ENCODE measurements at regions not wholly inside any gene's neighbourhood (a gene's known extent, or its start where the extent isn't known, plus 50 kb on each side); places are given as distances from the start of the nearest gene placed in this dataset.

DNA sequence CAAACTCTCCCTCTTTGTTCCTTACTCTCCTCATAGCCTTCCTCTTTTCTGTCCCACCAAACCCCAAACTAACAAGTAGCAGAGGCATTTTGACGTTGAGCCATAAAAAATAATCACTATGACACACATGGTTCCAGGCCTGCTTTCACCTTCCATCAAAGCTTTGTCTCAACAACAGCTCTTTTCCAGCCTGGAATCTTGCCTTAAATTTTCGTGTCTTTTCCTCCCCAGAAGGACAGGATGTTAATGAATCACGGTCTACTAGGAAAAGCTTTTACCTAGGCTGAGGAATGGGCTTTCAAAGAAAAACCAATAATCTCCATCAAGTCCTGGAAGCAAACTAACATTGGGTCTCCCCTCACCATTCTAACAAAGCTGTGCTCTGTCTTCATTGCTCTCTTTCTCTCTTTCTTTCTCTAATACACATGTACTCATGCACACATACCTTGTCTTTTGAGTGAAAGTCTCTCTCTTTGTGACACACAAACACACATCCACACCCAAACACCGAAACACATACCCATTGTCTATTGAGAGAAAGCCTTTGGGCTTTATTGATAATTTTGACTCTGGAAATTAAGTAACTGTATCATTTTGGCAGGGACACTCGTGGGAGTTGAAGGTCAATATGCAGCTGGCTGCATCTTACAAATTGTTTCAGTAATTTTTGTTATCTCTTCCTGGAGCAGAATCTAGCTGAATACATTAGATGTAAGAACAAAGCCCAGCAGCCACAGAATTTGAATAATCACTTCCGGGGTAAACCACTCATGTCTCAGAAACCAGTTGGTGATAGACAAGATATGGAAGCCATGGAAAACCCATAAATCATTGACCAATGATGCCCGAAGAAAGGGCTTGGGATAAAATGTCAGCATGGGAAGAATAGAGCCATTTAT lies 107.4 kb upstream of the SLC4A7 start:
- H4K20me1 ChIP-seq (ENCODE audit: insufficient read depth, low read length), result no peaks in the 10 kb centered on the region
- H3K79me2 ChIP-seq (ENCODE audit: insufficient read depth, low read length), result no peaks in the 10 kb centered on the region
- H3K9ac ChIP-seq (ENCODE audit: insufficient read depth, low read depth, low read length), result no peak overlapping the region
- no peak overlapping the region for H3K27ac ChIP-seq (ENCODE audit: extremely low read length, insufficient read depth, low read length)
- H3K9me3 ChIP-seq (ENCODE audit: low read length), result no peaks in the 10 kb centered on the region
- DNase-seq (ENCODE audit: low spot score), result no peak
- H3K4me1 ChIP-seq (ENCODE audit: insufficient read depth, low read length), result peaks cover 21% of the 10 kb centered on the region
- no peaks in the 10 kb centered on the region for H3K36me3 ChIP-seq (replicated peaks in 1 of 2; ENCODE audit: control insufficient read depth in 1 of 2, insufficient read depth in 2 of 2, low read length in 2 of 2)
- no peaks in the 10 kb centered on the region for H3K27me3 ChIP-seq (ENCODE audit: control insufficient read depth in 1 of 2, insufficient read depth in 2 of 2, low read length in 2 of 2)
- 26% methylated on average over 7 of the region's 7 CpGs for WGBS (ENCODE audit: low lambda C conversion rate)
- ChIA-PET POLR2A (interaction anchor here (1.2 kb wide), 2 partner anchors 41 to 107 kb away, joined by 3 read pairs; partner anchors contain the start of gene SLC4A7), CTCF (ENCODE audit: low intra/inter-chr PET ratio, low total read pairs) (no interaction called here)
- intact Hi-C loops (cut with micrococcal nuclease; ENCODE audit: unreplicated experiment) (no loop called here), in situ Hi-C loops (cut with HindIII; ENCODE audit: extremely low pct_ligation_motif_present, low pct_unique_long_range_greater_than_20kb) (no loop called here)
- peak overlapping the region; percentile 48 for H3K4me2 ChIP-seq (ENCODE audit: low read depth, low read length)
- TF ChIP-seq BCL6 (CRISPR knock-in tag; IDR thresholded peaks at IDR 0.05) (peak; percentile 75), TARDBP (CRISPR knock-in tag; IDR thresholded peaks at IDR 0.05) (no peak)
- ATAC-seq, result no peak
- FAIRE-seq, result no peak
- peak overlapping the region; percentile 30 for H2AFZ ChIP-seq (ENCODE audit: low read length)
- BruUV-seq (replicated peaks), result no TSS peak
- peak overlapping the region in 1 of 3 experiments; percentile 9; a peak in 1 of 6 replicates for H3K4me3 ChIP-seq (replicated peaks in 1 of 3; ENCODE audit: insufficient read depth in 1 of 3, low read depth in 2 of 3, low read length in 3 of 3)

DNA sequence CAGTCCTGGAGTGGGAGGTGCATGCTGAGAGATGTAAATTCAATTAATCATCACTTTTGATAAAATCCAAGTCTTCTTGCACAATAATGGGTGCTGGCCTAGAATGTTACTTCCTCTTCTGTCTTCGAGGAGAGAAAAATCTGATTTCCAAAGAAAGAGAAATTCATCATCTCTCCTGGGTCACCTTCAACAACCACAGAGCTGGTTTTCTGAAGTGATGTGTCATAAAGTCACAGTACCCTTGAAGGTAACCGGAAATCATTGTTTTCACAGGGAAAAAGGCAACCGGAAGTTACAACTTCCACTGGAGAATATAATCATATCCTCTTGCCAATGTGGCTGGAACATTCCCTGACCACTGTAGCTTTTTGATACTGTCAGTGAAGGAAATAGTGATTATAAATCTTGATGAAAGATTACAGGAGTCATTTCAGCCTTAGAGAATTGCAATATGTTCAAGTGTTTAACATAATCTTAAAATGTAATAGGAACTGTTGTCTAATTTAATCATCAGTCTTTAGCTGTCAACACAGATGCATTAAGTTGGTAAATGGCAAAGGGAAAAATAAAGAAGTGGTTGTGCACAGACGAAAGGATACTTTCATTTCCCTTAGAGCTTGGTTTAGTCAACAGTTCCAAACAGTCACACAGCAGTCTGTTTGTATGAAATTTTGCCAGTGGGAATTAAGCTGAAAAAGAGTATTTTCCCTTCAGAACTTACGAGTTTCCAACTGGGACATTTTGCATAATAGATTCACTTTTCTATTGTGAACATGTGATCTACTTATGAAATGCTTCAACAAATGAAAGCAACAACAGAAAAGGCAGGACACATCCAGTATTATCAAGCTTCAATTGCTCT lies 106.5 kb upstream of the SLC4A7 start:
- no TSS peak for BruUV-seq (replicated peaks)
- Histone ChIP-seq H4K20me1 (ENCODE audit: insufficient read depth, low read length) (no peaks in the 10 kb centered on the region), H3K9me3 (ENCODE audit: low read length) (no peaks in the 10 kb centered on the region), H3K27me3 (ENCODE audit: control insufficient read depth in 1 of 2, insufficient read depth in 2 of 2, low read length in 2 of 2) (no peaks in the 10 kb centered on the region), H3K27ac (ENCODE audit: extremely low read length, insufficient read depth, low read length) (no peak overlapping the region), H2AFZ (ENCODE audit: low read length) (peak overlapping the region; percentile 30), H3K36me3 (replicated peaks in 1 of 2; ENCODE audit: control insufficient read depth in 1 of 2, insufficient read depth in 2 of 2, low read length in 2 of 2) (no peaks in the 10 kb centered on the region), H3K9ac (ENCODE audit: insufficient read depth, low read depth, low read length) (no peak overlapping the region), H3K4me1 (ENCODE audit: insufficient read depth, low read length) (peaks cover 23% of the 10 kb centered on the region), H3K79me2 (ENCODE audit: insufficient read depth, low read length) (no peaks in the 10 kb centered on the region), H3K4me3 (replicated peaks in 1 of 3; ENCODE audit: insufficient read depth in 1 of 3, low read depth in 2 of 3, low read length in 3 of 3) (peak overlapping the region in 1 of 3 experiments; percentile 9; a peak in 1 of 6 replicates), H3K4me2 (ENCODE audit: low read depth, low read length) (peak overlapping the region; percentile 48)
- DNase-seq (ENCODE audit: low spot score) (no peak), FAIRE-seq (no peak), ATAC-seq (no peak)
- in situ Hi-C loops (cut with HindIII; ENCODE audit: extremely low pct_ligation_motif_present, low pct_unique_long_range_greater_than_20kb) (no loop called here), intact Hi-C loops (cut with micrococcal nuclease; ENCODE audit: unreplicated experiment) (no loop called here)
- WGBS (ENCODE audit: low lambda C conversion rate), result 11% methylated on average over 5 of the region's 5 CpGs
- POLR2A ChIA-PET, result interaction anchor here (1.2 kb wide), 2 partner anchors 42 to 106 kb away, joined by 3 read pairs; partner anchors contain the start of gene SLC4A7
- CTCF ChIA-PET (ENCODE audit: low intra/inter-chr PET ratio, low total read pairs), result no interaction called here
- no peak for TF ChIP-seq ATM (IDR thresholded peaks at IDR 0.05; ENCODE audit: borderline replicate concordance)
- no peak for TF ChIP-seq SRSF9 (IDR thresholded peaks at IDR 0.05; ENCODE audit: borderline replicate concordance, insufficient read depth, low read depth, low read length, poor library complexity, severe bottlenecking)
- TF ChIP-seq, protein P1, sequence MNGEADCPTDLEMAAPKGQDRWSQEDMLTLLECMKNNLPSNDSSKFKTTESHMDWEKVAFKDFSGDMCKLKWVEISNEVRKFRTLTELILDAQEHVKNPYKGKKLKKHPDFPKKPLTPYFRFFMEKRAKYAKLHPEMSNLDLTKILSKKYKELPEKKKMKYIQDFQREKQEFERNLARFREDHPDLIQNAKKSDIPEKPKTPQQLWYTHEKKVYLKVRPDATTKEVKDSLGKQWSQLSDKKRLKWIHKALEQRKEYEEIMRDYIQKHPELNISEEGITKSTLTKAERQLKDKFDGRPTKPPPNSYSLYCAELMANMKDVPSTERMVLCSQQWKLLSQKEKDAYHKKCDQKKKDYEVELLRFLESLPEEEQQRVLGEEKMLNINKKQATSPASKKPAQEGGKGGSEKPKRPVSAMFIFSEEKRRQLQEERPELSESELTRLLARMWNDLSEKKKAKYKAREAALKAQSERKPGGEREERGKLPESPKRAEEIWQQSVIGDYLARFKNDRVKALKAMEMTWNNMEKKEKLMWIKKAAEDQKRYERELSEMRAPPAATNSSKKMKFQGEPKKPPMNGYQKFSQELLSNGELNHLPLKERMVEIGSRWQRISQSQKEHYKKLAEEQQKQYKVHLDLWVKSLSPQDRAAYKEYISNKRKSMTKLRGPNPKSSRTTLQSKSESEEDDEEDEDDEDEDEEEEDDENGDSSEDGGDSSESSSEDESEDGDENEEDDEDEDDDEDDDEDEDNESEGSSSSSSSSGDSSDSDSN (CRISPR knock-in tag; IDR thresholded peaks at IDR 0.05), result no peak
- TF ChIP-seq ARHGAP35 (CRISPR knock-in tag; IDR thresholded peaks at IDR 0.05; ENCODE audit: borderline replicate concordance), result no peak
- TF ChIP-seq ETV5 (CRISPR knock-in tag; IDR thresholded peaks at IDR 0.05; ENCODE audit: borderline replicate concordance), result peak; percentile 17; the same call in 1 of the 2 replicates
- no peak for TF ChIP-seq ZSCAN22 (CRISPR knock-in tag; IDR thresholded peaks at IDR 0.05)
- TF ChIP-seq ZNF431 (CRISPR knock-in tag; IDR thresholded peaks at IDR 0.05; ENCODE audit: borderline replicate concordance, low read depth), result no peak
- no peak for TF ChIP-seq MBNL3 (CRISPR knock-in tag; conservative IDR thresholded peaks at IDR 0.05)
- no peak for TF ChIP-seq ZNF446 (CRISPR knock-in tag; IDR thresholded peaks at IDR 0.05)
- TF ChIP-seq DR1 (CRISPR knock-in tag; IDR thresholded peaks at IDR 0.05), result no peak
